Progenitor cell of endocrine pancreas (in vitro differentiated cells): ENCODE measurements at regions not wholly inside any gene's neighbourhood (a gene's known extent, or its start where the extent isn't known, plus 50 kb on each side); places are given as distances from the start of the nearest gene placed in this dataset.

Experiments
- DNase-seq: peaks from one replicate; pipeline ENCODE4 v3.0.0; 2021; ENCODE audit warnings: low spot score; ENCODE audit not compliant: unreplicated experiment
- H3K27ac Mint-ChIP-seq: 2 replicates; pipeline ENCODE4 v1.8.0; 2021; ENCODE audit warnings: mild to moderate bottlenecking, moderate library complexity, mixed read lengths
- H3K27me3 Mint-ChIP-seq: 2 replicates; pipeline ENCODE4 v1.8.0; 2021; ENCODE audit warnings: mixed read lengths
- H3K36me3 Mint-ChIP-seq: 2 replicates; pipeline ENCODE4 v1.8.0; 2022; ENCODE audit warnings: mixed read lengths; ENCODE audit not compliant: insufficient read depth
- H3K4me1 Mint-ChIP-seq: 2 replicates; pipeline ENCODE4 v1.8.0; 2021; ENCODE audit warnings: low read depth, mixed read lengths
- H3K4me3 Mint-ChIP-seq: 2 replicates; pipeline ENCODE4 v1.8.0; 2021; ENCODE audit warnings: low read depth, mild to moderate bottlenecking, moderate library complexity, mixed read lengths
- H3K9me3 Mint-ChIP-seq: 2 replicates; pipeline ENCODE4 v1.8.0; 2021; ENCODE audit warnings: low read depth, mixed read lengths
- TF ChIP-seq, protein P1 (sequence below): fragments of 200-600 bp; sonication (generic); IDR thresholded peaks from one replicate; pipeline ENCODE4 v1.5.0; 2021; ENCODE audit warnings: antibody characterized with exemption, mild to moderate bottlenecking; ENCODE audit not compliant: unreplicated experiment

GRCh38 chr18:65436430-65436829 lies 314.4 kb upstream of the CDH7 start:
- H3K36me3 Mint-ChIP-seq: no peaks in the 10 kb centered on the region
- no peaks in the 10 kb centered on the region for H3K27me3 Mint-ChIP-seq
- H3K4me1 Mint-ChIP-seq: no peaks in the 10 kb centered on the region
- H3K4me3 Mint-ChIP-seq: no peak overlapping the region
- no peak overlapping the region for H3K27ac Mint-ChIP-seq
- TF ChIP-seq, protein P1, sequence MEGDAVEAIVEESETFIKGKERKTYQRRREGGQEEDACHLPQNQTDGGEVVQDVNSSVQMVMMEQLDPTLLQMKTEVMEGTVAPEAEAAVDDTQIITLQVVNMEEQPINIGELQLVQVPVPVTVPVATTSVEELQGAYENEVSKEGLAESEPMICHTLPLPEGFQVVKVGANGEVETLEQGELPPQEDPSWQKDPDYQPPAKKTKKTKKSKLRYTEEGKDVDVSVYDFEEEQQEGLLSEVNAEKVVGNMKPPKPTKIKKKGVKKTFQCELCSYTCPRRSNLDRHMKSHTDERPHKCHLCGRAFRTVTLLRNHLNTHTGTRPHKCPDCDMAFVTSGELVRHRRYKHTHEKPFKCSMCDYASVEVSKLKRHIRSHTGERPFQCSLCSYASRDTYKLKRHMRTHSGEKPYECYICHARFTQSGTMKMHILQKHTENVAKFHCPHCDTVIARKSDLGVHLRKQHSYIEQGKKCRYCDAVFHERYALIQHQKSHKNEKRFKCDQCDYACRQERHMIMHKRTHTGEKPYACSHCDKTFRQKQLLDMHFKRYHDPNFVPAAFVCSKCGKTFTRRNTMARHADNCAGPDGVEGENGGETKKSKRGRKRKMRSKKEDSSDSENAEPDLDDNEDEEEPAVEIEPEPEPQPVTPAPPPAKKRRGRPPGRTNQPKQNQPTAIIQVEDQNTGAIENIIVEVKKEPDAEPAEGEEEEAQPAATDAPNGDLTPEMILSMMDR: no peak
- DNase-seq: no peak
- no peaks in the 10 kb centered on the region for H3K9me3 Mint-ChIP-seq

- Mint-ChIP-seq H3K36me3 (no peaks in the 10 kb centered on the region), H3K27ac (no peak overlapping the region), H3K4me3 (no peak overlapping the region), H3K9me3 (no peaks in the 10 kb centered on the region), H3K27me3 (no peaks in the 10 kb centered on the region), H3K4me1 (no peaks in the 10 kb centered on the region)
- DNase-seq: no peak
- TF ChIP-seq, protein P1: no peak
These were observed 315.3 kb upstream of the CDH7 start for GRCh38 chr18:65435534-65435933.

DNA sequence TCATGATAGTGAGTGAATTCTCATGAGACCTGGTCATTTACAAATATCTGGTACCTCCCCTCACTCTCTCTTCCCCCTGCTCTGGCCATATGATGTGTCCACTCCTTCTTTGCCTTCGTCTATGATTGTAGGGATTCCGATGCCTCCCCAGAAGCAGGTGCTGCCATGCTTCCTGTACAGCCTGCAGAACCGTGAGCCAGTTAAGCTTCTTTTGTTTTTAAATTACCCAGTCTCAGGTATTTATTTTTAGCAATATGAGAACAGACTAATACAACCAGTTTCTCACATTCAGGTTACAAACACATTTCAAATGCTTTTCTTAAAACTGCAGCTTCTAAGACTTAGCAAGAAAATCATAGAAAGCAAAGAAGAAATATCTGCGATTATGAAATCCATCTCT lies 321.2 kb upstream of the CDH7 start:
- Mint-ChIP-seq H3K36me3 (no peaks in the 10 kb centered on the region), H3K27ac (no peak overlapping the region), H3K27me3 (no peaks in the 10 kb centered on the region), H3K4me1 (no peaks in the 10 kb centered on the region), H3K9me3 (no peaks in the 10 kb centered on the region), H3K4me3 (no peak overlapping the region)
- TF ChIP-seq, protein P1: no peak
- DNase-seq: no peak

DNA sequence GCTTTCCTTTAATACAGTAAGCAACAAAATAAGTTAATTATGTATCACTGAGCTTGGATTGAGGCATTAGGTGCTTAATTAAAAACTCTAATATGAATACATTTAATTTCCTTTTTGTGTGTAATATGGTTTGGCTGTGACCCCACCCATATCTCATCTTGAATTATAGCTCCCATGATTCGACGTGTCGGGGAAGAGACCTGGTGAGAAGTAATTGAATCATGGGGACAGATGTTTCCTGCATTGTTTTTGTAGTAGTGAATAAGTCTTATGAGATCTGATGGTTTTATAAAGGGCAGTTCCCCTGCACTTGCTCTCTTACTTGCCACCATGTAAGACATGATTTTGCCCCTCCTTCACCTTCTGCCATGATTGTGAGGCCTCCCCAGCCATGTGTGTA lies 325.4 kb upstream of the CDH7 start:
- no peak for DNase-seq
- H3K9me3 Mint-ChIP-seq: peaks cover 11% of the 10 kb centered on the region
- no peaks in the 10 kb centered on the region for H3K4me1 Mint-ChIP-seq
- H3K36me3 Mint-ChIP-seq: peaks cover 1% of the 10 kb centered on the region
- no peaks in the 10 kb centered on the region for H3K27me3 Mint-ChIP-seq
- no peak overlapping the region for H3K4me3 Mint-ChIP-seq
- TF ChIP-seq, protein P1: no peak
- H3K27ac Mint-ChIP-seq: no peak overlapping the region

GRCh38 chr18:65423776-65424175 lies 327.0 kb upstream of the CDH7 start:
- Mint-ChIP-seq H3K27me3 (no peaks in the 10 kb centered on the region), H3K4me3 (no peak overlapping the region), H3K9me3 (peaks cover 12% of the 10 kb centered on the region), H3K36me3 (peaks cover 1% of the 10 kb centered on the region), H3K27ac (no peak overlapping the region), H3K4me1 (no peaks in the 10 kb centered on the region)
- TF ChIP-seq, protein P1: no peak
- no peak for DNase-seq
